Peyer's patch (tissue), 4 donors: ENCODE measurements at regions not wholly inside any gene's neighbourhood (a gene's known extent, or its start where the extent isn't known, plus 50 kb on each side); places are given as distances from the start of the nearest gene placed in this dataset.
"Not testable (repeated sequence)": the region's sequence is repeated elsewhere in the genome, so short reads cannot be mapped to it uniquely, and the experiment has no call there.

ENCODE experiments used
- DNase-seq, 3 donors: peaks; one replicate each; pipeline ENCODE4 v3.0.0-alpha.2; 2017 to 2019
- H3K27ac ChIP-seq, 4 donors: fragments of 200-600 bp; sonication (generic); one replicate each; pipeline ENCODE4 v1.5.1; 2016 to 2019
- H3K27me3 ChIP-seq, 2 donors: fragments of 200-600 bp; sonication (generic); one replicate each; pipeline ENCODE4 v1.5.1; 2019
- H3K36me3 ChIP-seq, 3 donors: fragments of 200-600 bp; sonication (generic); one replicate each; pipeline ENCODE4 v1.5.1; 2016 to 2019
- H3K4me1 ChIP-seq, 4 donors: fragments of 200-600 bp; sonication (generic); one replicate each; pipeline ENCODE4 v1.5.1; 2016 to 2019
- H3K4me3 ChIP-seq, 4 donors: fragments of 200-600 bp; sonication (generic); 1 replicate in 3 of 4; 2 replicates in 1 of 4; pipeline ENCODE4 v1.5.1; 2016 to 2019; ENCODE audit warnings: mild to moderate bottlenecking in 1 of 4
- H3K9me3 ChIP-seq, 4 donors: fragments of 200-600 bp; sonication (generic); one replicate each; pipeline ENCODE4 v1.5.1; 2016 to 2019; ENCODE audit warnings: mild to moderate bottlenecking in 1 of 4
- CTCF ChIP-seq, 6 experiments: fragments of 450-650 bp in 4 of 6; fragments of 200-600 bp in 2 of 6; sonication (generic) in 1 of 6; IDR thresholded peaks; one replicate each; pipeline ENCODE4 v1.5.1; 2017 to 2019; ENCODE audit warnings: antibody characterized with exemption in 6 of 6, mild to moderate bottlenecking in 3 of 6, moderate library complexity in 1 of 6
- POLR2A ChIP-seq, 2 donors: fragments of 450-650 bp; IDR thresholded peaks; one replicate each; pipeline ENCODE4 v1.5.1; 2017; ENCODE audit warnings: antibody characterized with exemption in 2 of 2, mild to moderate bottlenecking in 2 of 2, moderate library complexity in 2 of 2

GRCh38 chr6:27601668-27602254 is 128.9 kb upstream of the ZNF184 start:
- DNase-seq: no peak
- H3K36me3 ChIP-seq: no peaks in the 10 kb centered on the region
- H3K27me3 ChIP-seq: no peaks in the 10 kb centered on the region
- H3K4me1 ChIP-seq: no peaks in the 10 kb centered on the region
- H3K4me3 ChIP-seq: no peak overlapping the region
- TF ChIP-seq POLR2A (IDR thresholded peaks at IDR 0.05) (no peak), CTCF (IDR thresholded peaks at IDR 0.05) (no peak)
- H3K9me3 ChIP-seq: peaks cover 0 to 3% (median 0%) of the 10 kb centered on the region in 4 donors
- no peak overlapping the region for H3K27ac ChIP-seq

- no peak overlapping the region for H3K4me3 ChIP-seq
- no peak for DNase-seq
- no peaks in the 10 kb centered on the region for H3K27me3 ChIP-seq
- H3K9me3 ChIP-seq: peaks cover 0 to 3% (median 0%) of the 10 kb centered on the region in 4 donors
- H3K4me1 ChIP-seq: no peaks in the 10 kb centered on the region
- H3K36me3 ChIP-seq: no peaks in the 10 kb centered on the region
- no peak overlapping the region for H3K27ac ChIP-seq
- TF ChIP-seq CTCF (IDR thresholded peaks at IDR 0.05): no peak
- no peak for TF ChIP-seq POLR2A (IDR thresholded peaks at IDR 0.05)
These were observed 127.1 kb upstream of the ZNF184 start for GRCh38 chr6:27599859-27600532.

- H3K9me3 ChIP-seq, DNase-seq, H3K4me3 ChIP-seq, H3K36me3 ChIP-seq, H3K27ac ChIP-seq, H3K4me1 ChIP-seq: not testable (repeated sequence)
- H3K27me3 ChIP-seq: peaks cover 0 to 17% of the 10 kb centered on the region in 2 donors
These were observed 124.2 kb upstream of the ZNF184 start for GRCh38 chr6:27597031-27597567.

GRCh38 chr6:27593861-27594260 is 121.0 kb upstream of the ZNF184 start:
- Histone ChIP-seq H3K27ac (no peak overlapping the region), H3K4me3 (no peak overlapping the region), H3K4me1 (no peaks in the 10 kb centered on the region), H3K36me3 (no peaks in the 10 kb centered on the region), H3K9me3 (no peaks in the 10 kb centered on the region), H3K27me3 (peaks cover 0 to 17% of the 10 kb centered on the region in 2 donors)
- TF ChIP-seq POLR2A (IDR thresholded peaks at IDR 0.05): no peak
- TF ChIP-seq CTCF (IDR thresholded peaks at IDR 0.05): no peak
- no peak for DNase-seq

GRCh38 chr6:27593200-27593818 is 120.4 kb upstream of the ZNF184 start:
- Histone ChIP-seq H3K4me1 (no peaks in the 10 kb centered on the region), H3K9me3 (no peaks in the 10 kb centered on the region), H3K27me3 (peaks cover 0 to 17% of the 10 kb centered on the region in 2 donors), H3K27ac (no peak overlapping the region), H3K4me3 (no peak overlapping the region), H3K36me3 (no peaks in the 10 kb centered on the region)
- TF ChIP-seq CTCF (IDR thresholded peaks at IDR 0.05) (no peak), POLR2A (IDR thresholded peaks at IDR 0.05) (no peak)
- DNase-seq: no peak
